Chondrocyte (in vitro differentiated cells): ENCODE measurements at regions not wholly inside any gene's neighbourhood (a gene's known extent, or its start where the extent isn't known, plus 50 kb on each side); places are given as distances from the start of the nearest gene placed in this dataset.

Source experiments
- DNase-seq: peaks from one replicate; pipeline ENCODE4 v3.0.0; 2021; ENCODE audit warnings: mixed read lengths, low spot score
- H3K27ac Mint-ChIP-seq: one replicate; pipeline ENCODE4 v1.8.0; 2021; ENCODE audit warnings: mild to moderate bottlenecking, moderate library complexity, mixed read lengths; ENCODE audit not compliant: unreplicated experiment
- H3K27me3 Mint-ChIP-seq: 2 replicates; pipeline ENCODE4 v1.8.0; 2021; ENCODE audit warnings: low read depth, mixed read lengths
- H3K36me3 Mint-ChIP-seq: 2 replicates; pipeline ENCODE4 v1.8.0; 2021; ENCODE audit warnings: low read depth, mixed read lengths
- H3K4me1 Mint-ChIP-seq: 2 replicates; pipeline ENCODE4 v1.8.0; 2021; ENCODE audit warnings: low read depth, mild to moderate bottlenecking, mixed read lengths
- H3K4me3 Mint-ChIP-seq: one replicate; pipeline ENCODE4 v1.8.0; 2021; ENCODE audit warnings: mild to moderate bottlenecking, moderate library complexity, mixed read lengths; ENCODE audit not compliant: unreplicated experiment
- H3K9me3 Mint-ChIP-seq: 2 replicates; pipeline ENCODE4 v1.8.0; 2021; ENCODE audit warnings: low read depth, mixed read lengths
- TF ChIP-seq, protein P1 (sequence below): fragments of 200-600 bp; sonication (generic); IDR thresholded peaks from 2 replicates; pipeline ENCODE4 v1.5.0; 2021; ENCODE audit warnings: antibody characterized with exemption, mild to moderate bottlenecking, moderate library complexity

DNA sequence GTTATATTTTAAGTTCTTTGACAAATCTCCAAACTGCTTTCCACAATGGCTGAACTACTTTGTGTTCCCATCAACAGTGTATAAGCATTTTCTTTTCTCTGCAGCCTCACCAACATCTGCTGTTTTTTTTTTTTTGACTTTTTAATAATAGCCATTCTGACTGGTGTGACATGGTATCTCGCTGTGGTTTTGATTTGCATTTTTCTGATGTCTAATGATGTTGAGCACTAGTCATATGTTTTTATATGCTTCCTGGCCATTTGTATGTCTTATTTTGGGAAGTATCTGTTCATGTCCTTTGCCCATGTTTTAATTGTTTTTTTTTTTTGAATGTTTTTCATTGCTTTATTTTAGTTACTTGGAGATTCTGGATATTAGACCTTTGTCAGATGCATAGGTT, 196.6 kb downstream of the PLK2 start:
- Mint-ChIP-seq H3K36me3 (no peaks in the 10 kb centered on the region), H3K27me3 (no peaks in the 10 kb centered on the region), H3K27ac (no peak overlapping the region), H3K9me3 (no peaks in the 10 kb centered on the region), H3K4me1 (peaks cover 16% of the 10 kb centered on the region), H3K4me3 (no peak overlapping the region)
- no peak for DNase-seq
- TF ChIP-seq, protein P1, sequence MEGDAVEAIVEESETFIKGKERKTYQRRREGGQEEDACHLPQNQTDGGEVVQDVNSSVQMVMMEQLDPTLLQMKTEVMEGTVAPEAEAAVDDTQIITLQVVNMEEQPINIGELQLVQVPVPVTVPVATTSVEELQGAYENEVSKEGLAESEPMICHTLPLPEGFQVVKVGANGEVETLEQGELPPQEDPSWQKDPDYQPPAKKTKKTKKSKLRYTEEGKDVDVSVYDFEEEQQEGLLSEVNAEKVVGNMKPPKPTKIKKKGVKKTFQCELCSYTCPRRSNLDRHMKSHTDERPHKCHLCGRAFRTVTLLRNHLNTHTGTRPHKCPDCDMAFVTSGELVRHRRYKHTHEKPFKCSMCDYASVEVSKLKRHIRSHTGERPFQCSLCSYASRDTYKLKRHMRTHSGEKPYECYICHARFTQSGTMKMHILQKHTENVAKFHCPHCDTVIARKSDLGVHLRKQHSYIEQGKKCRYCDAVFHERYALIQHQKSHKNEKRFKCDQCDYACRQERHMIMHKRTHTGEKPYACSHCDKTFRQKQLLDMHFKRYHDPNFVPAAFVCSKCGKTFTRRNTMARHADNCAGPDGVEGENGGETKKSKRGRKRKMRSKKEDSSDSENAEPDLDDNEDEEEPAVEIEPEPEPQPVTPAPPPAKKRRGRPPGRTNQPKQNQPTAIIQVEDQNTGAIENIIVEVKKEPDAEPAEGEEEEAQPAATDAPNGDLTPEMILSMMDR = no peak

DNA sequence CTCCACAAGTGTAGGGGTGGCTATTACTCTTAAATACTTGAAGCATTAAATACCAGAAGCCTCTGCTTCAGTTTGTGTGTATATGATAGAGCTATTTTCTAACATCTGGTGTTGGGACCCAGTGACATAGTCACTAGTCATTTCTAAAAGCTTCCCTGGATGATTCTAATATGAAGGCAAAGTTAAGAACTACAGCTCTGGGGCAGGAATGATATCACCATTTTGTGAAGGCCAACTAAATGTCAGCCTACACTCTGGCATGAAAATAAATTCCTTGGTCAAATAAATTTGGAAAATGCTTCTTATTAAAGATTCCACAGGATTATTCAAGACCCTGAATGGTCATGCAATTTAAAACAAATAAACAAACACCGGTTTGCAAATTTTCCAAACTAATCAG, 197.7 kb downstream of the PLK2 start:
- Mint-ChIP-seq H3K4me3 (no peak overlapping the region), H3K36me3 (no peaks in the 10 kb centered on the region), H3K27me3 (no peaks in the 10 kb centered on the region), H3K4me1 (peaks cover 16% of the 10 kb centered on the region), H3K27ac (no peak overlapping the region), H3K9me3 (no peaks in the 10 kb centered on the region)
- no peak for DNase-seq
- TF ChIP-seq, protein P1 = no peak

DNA sequence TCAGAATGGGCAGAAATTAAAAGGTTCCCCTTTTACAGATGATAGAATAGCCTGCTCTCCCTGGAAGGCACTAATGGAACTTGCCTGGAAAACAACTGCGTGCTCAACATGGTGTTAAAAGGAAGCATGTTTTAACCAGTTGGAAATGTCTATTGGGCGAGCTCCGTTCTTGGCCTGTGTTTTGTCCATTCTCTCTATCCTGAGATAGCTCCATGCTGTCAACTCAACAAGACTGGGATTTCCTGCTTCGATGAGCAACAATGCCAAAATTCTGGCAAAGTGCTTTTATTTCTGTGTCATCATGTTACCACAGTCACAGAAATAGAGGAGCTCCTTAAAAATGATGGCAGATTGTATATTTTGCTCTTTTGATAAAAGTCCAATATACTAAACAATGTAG, 198.3 kb downstream of the PLK2 start:
- Mint-ChIP-seq H3K27ac (no peak overlapping the region), H3K36me3 (no peaks in the 10 kb centered on the region), H3K9me3 (no peaks in the 10 kb centered on the region), H3K27me3 (no peaks in the 10 kb centered on the region), H3K4me1 (peaks cover 16% of the 10 kb centered on the region), H3K4me3 (no peak overlapping the region)
- TF ChIP-seq, protein P1 = no peak
- DNase-seq = no peak

DNA sequence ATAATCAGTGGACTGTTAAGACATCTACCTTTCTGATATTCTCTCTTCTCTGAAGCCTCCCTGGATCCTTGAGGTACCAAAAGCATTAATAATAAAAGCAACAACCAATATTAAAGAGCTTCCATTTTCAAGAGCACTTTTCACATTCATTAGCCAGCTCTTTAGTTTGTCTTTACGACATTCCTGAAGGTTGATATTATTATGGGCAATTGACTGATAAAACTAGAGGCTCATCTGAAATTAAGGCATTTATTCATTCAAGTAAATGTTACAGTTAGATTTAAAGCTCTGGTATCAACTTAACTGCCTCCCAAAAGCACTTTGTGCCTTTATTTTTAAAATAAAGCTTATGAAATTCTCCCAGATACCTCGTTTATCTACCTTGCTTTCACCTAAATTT, 199.6 kb downstream of the PLK2 start:
- peaks cover under 1% of the 10 kb centered on the region for H3K9me3 Mint-ChIP-seq
- H3K36me3 Mint-ChIP-seq = no peaks in the 10 kb centered on the region
- H3K27ac Mint-ChIP-seq = peak overlapping the region; percentile 29

DNA sequence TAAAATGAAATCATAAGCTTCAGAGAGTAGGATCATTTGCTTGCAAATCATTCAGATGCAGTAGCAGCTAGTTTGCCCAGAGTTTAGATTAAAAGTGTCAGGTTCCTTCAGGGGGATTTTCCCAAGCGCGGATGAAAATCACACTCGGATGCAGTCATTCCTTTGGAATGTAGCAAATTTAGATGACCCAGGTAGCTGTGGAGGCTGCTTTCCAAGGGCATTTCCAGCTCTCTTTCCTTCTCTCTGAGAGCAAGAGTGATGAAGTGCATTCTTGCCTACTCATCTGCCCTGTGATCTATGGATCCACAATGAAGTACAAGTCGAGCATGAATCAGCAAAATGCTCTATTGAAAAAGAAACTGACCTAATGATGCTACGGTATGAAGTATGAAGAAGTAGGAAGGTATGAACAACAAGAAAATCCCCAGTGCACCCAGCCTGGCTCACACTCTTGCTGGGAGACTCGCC, 200.2 kb downstream of the PLK2 start:
- Mint-ChIP-seq H3K27me3 (no peaks in the 10 kb centered on the region), H3K9me3 (peaks cover 4% of the 10 kb centered on the region), H3K36me3 (no peaks in the 10 kb centered on the region), H3K4me1 (peaks cover 16% of the 10 kb centered on the region), H3K4me3 (peak overlapping the region; percentile 2), H3K27ac (peak overlapping the region; percentile 29)
- TF ChIP-seq, protein P1 = no peak
- no peak for DNase-seq

More for the DNA sequence above, 199.6 kb downstream of the PLK2 start:
- TF ChIP-seq, protein P1 = no peak
- H3K4me1 Mint-ChIP-seq = peaks cover 16% of the 10 kb centered on the region
- no peaks in the 10 kb centered on the region for H3K27me3 Mint-ChIP-seq
- DNase-seq = no peak
- H3K4me3 Mint-ChIP-seq = no peak overlapping the region
